ENCODE measurements at regions not wholly inside any gene's neighbourhood (a gene's known extent, or its start where the extent isn't known, plus 50 kb on each side); places are given as distances from the start of the nearest gene placed in this dataset.

DNA sequence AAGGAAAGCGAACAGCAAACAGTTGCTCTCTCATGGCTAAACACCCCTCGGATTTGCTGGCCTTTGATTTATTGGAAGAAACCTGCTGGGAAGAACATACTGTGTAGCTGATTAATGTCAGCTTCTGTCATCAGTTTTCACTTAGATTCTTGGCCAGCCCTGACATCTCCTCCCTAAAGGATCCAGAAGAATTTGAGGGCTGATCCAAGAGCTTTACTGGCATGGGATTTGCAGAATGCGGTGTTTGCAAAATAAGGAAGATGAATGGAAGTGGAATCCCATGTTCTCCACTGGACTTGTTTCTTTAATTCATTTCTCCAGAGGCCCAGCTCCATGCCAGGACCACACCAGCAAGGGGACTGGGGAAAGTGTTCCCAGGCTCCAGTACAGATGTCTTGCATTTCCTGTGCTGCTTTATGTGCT lies 80.5 kb downstream of the RDH14 start:
- TF ChIP-seq, protein P1, sequence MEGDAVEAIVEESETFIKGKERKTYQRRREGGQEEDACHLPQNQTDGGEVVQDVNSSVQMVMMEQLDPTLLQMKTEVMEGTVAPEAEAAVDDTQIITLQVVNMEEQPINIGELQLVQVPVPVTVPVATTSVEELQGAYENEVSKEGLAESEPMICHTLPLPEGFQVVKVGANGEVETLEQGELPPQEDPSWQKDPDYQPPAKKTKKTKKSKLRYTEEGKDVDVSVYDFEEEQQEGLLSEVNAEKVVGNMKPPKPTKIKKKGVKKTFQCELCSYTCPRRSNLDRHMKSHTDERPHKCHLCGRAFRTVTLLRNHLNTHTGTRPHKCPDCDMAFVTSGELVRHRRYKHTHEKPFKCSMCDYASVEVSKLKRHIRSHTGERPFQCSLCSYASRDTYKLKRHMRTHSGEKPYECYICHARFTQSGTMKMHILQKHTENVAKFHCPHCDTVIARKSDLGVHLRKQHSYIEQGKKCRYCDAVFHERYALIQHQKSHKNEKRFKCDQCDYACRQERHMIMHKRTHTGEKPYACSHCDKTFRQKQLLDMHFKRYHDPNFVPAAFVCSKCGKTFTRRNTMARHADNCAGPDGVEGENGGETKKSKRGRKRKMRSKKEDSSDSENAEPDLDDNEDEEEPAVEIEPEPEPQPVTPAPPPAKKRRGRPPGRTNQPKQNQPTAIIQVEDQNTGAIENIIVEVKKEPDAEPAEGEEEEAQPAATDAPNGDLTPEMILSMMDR (IDR thresholded peaks at IDR 0.05; ENCODE audit: extremely low read depth in 1 of 2, insufficient read depth in 1 of 2, low read depth in 1 of 2, low read length in 2 of 2): no peak
- TF ChIP-seq POLR2AphosphoS5 (IDR thresholded peaks at IDR 0.05; ENCODE audit: insufficient read depth, low read depth, low read length): no peak
- TF ChIP-seq, protein P2, sequence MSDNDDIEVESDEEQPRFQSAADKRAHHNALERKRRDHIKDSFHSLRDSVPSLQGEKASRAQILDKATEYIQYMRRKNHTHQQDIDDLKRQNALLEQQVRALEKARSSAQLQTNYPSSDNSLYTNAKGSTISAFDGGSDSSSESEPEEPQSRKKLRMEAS (IDR thresholded peaks at IDR 0.05; ENCODE audit: insufficient read depth, insufficient read length): no peak
- TF ChIP-seq MYC (IDR thresholded peaks at IDR 0.05; ENCODE audit: low read depth, low read length): no peak
- no peak for TF ChIP-seq GATA2 (IDR thresholded peaks at IDR 0.05; ENCODE audit: insufficient read depth, insufficient read length, low read depth, low read length)

All from endothelial cell of umbilical vein (primary cell).